ENCODE measurements at regions not wholly inside any gene's neighbourhood (a gene's known extent, or its start where the extent isn't known, plus 50 kb on each side); places are given as distances from the start of the nearest gene placed in this dataset.

- TF ChIP-seq CTCF (conservative IDR thresholded peaks at IDR 0.05) = no peak
- TF ChIP-seq EZH2 (IDR thresholded peaks at IDR 0.05; ENCODE audit: low read depth) = no peak
Observed at GRCh38 chr10:8719971-8720370, 665.5 kb downstream of the GATA3 start.
